ENCODE measurements at regions not wholly inside any gene's neighbourhood (a gene's known extent, or its start where the extent isn't known, plus 50 kb on each side); places are given as distances from the start of the nearest gene placed in this dataset.

DNA sequence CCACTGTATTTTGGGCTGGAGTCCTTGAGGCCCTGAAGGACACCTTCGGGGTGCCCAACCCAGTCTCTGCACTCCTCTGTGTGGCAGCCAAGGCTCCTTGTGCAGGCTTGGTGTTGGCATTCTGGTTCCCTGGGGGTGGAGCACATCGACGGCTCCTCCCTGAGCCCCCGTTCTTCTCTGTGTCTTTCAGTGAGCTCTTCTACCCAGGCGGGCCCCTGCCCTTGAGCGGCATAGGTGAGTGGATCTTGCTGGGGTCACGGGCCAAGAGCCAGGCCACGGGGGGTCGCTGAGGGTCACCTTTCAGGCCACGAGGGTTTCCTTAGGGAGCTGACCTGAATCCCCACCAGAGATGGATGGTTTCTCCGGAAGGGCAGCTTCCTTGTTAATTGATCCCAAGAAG lies 234.8 kb downstream of the SNRPN start:
- no peak overlapping the region for H3K27ac ChIP-seq (ENCODE audit: low read depth, low read length)
- DNase-seq (ENCODE audit: low read depth in 1 of 2, low spot score in 2 of 2) (no peak), FAIRE-seq (no peak)
- no peak overlapping the region for H3K9ac ChIP-seq (replicated peaks in 1 of 4; ENCODE audit: extremely low read depth in 1 of 4, low read depth in 3 of 4, low read length in 3 of 4)
- POLR2A ChIA-PET (ENCODE audit: partially characterized antibody), result no interaction called here
- WGBS, 2 experiments (ENCODE audit: extremely low coverage in 1 of 2, insufficient coverage in 1 of 2, insufficient read length in 1 of 2, insufficient replicate concordance in 2 of 2, low coverage in 1 of 2, low lambda C conversion rate in 2 of 2, missing lambda C conversion rate in 1 of 2), result 89% methylated on average over 10 of the region's 11 CpGs; no CpG with 5 or more reads in 1 of the 2 experiments
- H3K56ac ChIP-seq (replicated peaks; ENCODE audit: insufficient read length, low read depth, low read length), result no peak overlapping the region
- no peak overlapping the region for H3K4me2 ChIP-seq (ENCODE audit: insufficient read depth in 1 of 2, low read depth in 2 of 2, low read length in 2 of 2)
- H3K79me1 ChIP-seq (ENCODE audit: low read depth, low read length), result no peaks in the 10 kb centered on the region
- H2AK5ac ChIP-seq (ENCODE audit: low read depth, low read length), result no peak overlapping the region
- no peaks in the 10 kb centered on the region for H3K23me2 ChIP-seq (ENCODE audit: low read depth, low read length)
- no peak overlapping the region for H3K4me3 ChIP-seq (ENCODE audit: extremely low read depth in 1 of 4, insufficient read depth in 2 of 4, low read depth in 3 of 4, low read length in 4 of 4)
- no peak overlapping the region for H4K8ac ChIP-seq (ENCODE audit: extremely low read depth, insufficient read depth, low read length)
- H3K79me2 ChIP-seq (ENCODE audit: control insufficient read depth in 1 of 2, insufficient read depth in 2 of 2, low read length in 2 of 2), result no peaks in the 10 kb centered on the region
- H3K9me3 ChIP-seq (ENCODE audit: insufficient read depth in 2 of 2, low read depth in 1 of 2, low read length in 1 of 2), result peaks cover 76 to 99% of the 10 kb centered on the region in 2 experiments
- H3K14ac ChIP-seq (ENCODE audit: insufficient read length), result no peak overlapping the region
- H4K5ac ChIP-seq (ENCODE audit: insufficient read length, low read depth, low read length), result no peak overlapping the region
- H2AFZ ChIP-seq (ENCODE audit: low read length), result no peak overlapping the region
- no peak overlapping the region for H2BK5ac ChIP-seq (ENCODE audit: low read depth, low read length)
- H2BK15ac ChIP-seq (ENCODE audit: low read length), result no peak overlapping the region
- H2BK20ac ChIP-seq (ENCODE audit: low read length), result no peak overlapping the region
- no peak overlapping the region for H2BK12ac ChIP-seq (ENCODE audit: low read depth, low read length)
- no peak overlapping the region for H3K18ac ChIP-seq (ENCODE audit: extremely low read depth, low read length)
- no peaks in the 10 kb centered on the region for H3K27me3 ChIP-seq (replicated peaks in 1 of 4; ENCODE audit: control insufficient read depth in 3 of 4, extremely low read depth in 1 of 4, insufficient read depth in 3 of 4, low read length in 3 of 4)
- no peaks in the 10 kb centered on the region for H4K20me1 ChIP-seq (replicated peaks in 1 of 2; ENCODE audit: control insufficient read depth in 1 of 2, insufficient read depth in 2 of 2, low read length in 2 of 2)
- CTCF ChIA-PET (ENCODE audit: partially characterized antibody), result interaction anchor here (1.2 to 1.4 kb wide), 2 partner anchors 9 to 17 kb away, joined by 3 to 4 read pairs; no protein-coding TSS in a partner anchor
- no peak overlapping the region for H3K4ac ChIP-seq (replicated peaks; ENCODE audit: insufficient read length, low read depth, low read length)
- no peak overlapping the region for H3K23ac ChIP-seq (ENCODE audit: insufficient read length)
- H3K36me3 ChIP-seq (ENCODE audit: control insufficient read depth in 2 of 4, insufficient read depth in 4 of 4, low read length in 3 of 4), result no peaks in the 10 kb centered on the region
- H4K91ac ChIP-seq (replicated peaks; ENCODE audit: insufficient read length, low read length), result no peak overlapping the region
- H3K4me1 ChIP-seq (replicated peaks in 1 of 4; ENCODE audit: control insufficient read depth in 3 of 4, insufficient read depth in 4 of 4, low read length in 3 of 4), result no peaks in the 10 kb centered on the region
- no peak overlapping the region for H2BK120ac ChIP-seq (replicated peaks; ENCODE audit: low read depth, low read length)
- no peak for TF ChIP-seq CEBPB (IDR thresholded peaks at IDR 0.05; ENCODE audit: low read depth, low read length)
- no peak for TF ChIP-seq SIN3A (conservative IDR thresholded peaks at IDR 0.05 in 1 of 2, IDR thresholded peaks at IDR 0.05 in 1 of 2; ENCODE audit: low read depth in 1 of 2, low read length in 2 of 2)
- TF ChIP-seq RXRA (IDR thresholded peaks at IDR 0.05; ENCODE audit: insufficient read depth, low read depth, low read length), result no peak
- no peak for TF ChIP-seq FOSL1 (IDR thresholded peaks at IDR 0.05; ENCODE audit: insufficient read depth, low read depth, low read length)
- no peak for TF ChIP-seq SAP30 (IDR thresholded peaks at IDR 0.05; ENCODE audit: insufficient read depth, insufficient replicate concordance, low read length)
- no peak for TF ChIP-seq HDAC6 (IDR thresholded peaks at IDR 0.05; ENCODE audit: low read depth, low read length)
- no peak for TF ChIP-seq TBP (IDR thresholded peaks at IDR 0.05; ENCODE audit: low read depth, low read length)
- TF ChIP-seq TCF12 (IDR thresholded peaks at IDR 0.05; ENCODE audit: low read depth, low read length), result no peak
- TF ChIP-seq CBX5 (IDR thresholded peaks at IDR 0.05; ENCODE audit: low read depth, low read length), result no peak
- no peak for TF ChIP-seq CHD1 (IDR thresholded peaks at IDR 0.05; ENCODE audit: low read depth, low read length)
- TF ChIP-seq SIRT6 (IDR thresholded peaks at IDR 0.05; ENCODE audit: low read length), result no peak
- TF ChIP-seq KDM4A (IDR thresholded peaks at IDR 0.05; ENCODE audit: low read depth, low read length, severe bottlenecking), result no peak
- TF ChIP-seq POLR2AphosphoS5 (IDR thresholded peaks at IDR 0.05; ENCODE audit: low read depth, low read length), result no peak
- no peak for TF ChIP-seq CHD2 (IDR thresholded peaks at IDR 0.05; ENCODE audit: low read length)
